CD4-positive, alpha-beta T cell (primary cell): ENCODE measurements at regions not wholly inside any gene's neighbourhood (a gene's known extent, or its start where the extent isn't known, plus 50 kb on each side); places are given as distances from the start of the nearest gene placed in this dataset.

Experiments
- ATAC-seq: fragments of 200-7000 bp; cut with Tn5 transposase; one replicate; pipeline ENCODE4 v1.10.0; 2022; ENCODE audit warnings: mild to moderate bottlenecking; ENCODE audit not compliant: poor library complexity
- CTCF ChIA-PET: fragments of 350-600 bp; sonication (Branson Sonifier 250); formaldehyde crosslinking; loops from one replicate; lab custom pipeline; 2021; ENCODE audit warnings: antibody characterized with exemption, inconsistent platforms; lab: Charles Lee
- POLR2A ChIA-PET: fragments of 350-600 bp; sonication (Branson Sonifier 250); formaldehyde crosslinking; loops from one replicate; lab custom pipeline; 2021; ENCODE audit warnings: antibody characterized with exemption, inconsistent platforms; lab: Charles Lee
- DNase-seq, 14 experiments: peaks; one replicate each; pipeline ENCODE4 v3.0.0-alpha.2; 2013 to 2020; ENCODE audit warnings: mixed read lengths in 2 of 14
- H3K27ac ChIP-seq, 2 donors: one replicate each; pipeline versions ENCODE4 v1.5.1 to v1.7.0; 2013; ENCODE audit warnings: low read length in 2 of 2, low read depth in 1 of 2, mild to moderate bottlenecking in 1 of 2
- H3K27me3 ChIP-seq, 2 experiments: 1 replicate in 1 of 2; 2 replicates in 1 of 2; pipeline versions ENCODE4 v1.6.1 to v1.7.0; 2013; ENCODE audit warnings: low read length in 2 of 2, control low read depth in 1 of 2, mild to moderate bottlenecking in 1 of 2, moderate library complexity in 1 of 2; ENCODE audit not compliant: insufficient read depth in 2 of 2, control insufficient read depth in 1 of 2
- H3K36me3 ChIP-seq: one replicate; pipeline ENCODE4 v1.6.1; 2013; ENCODE audit warnings: low read length, control low read depth; ENCODE audit not compliant: insufficient read depth
- H3K4me1 ChIP-seq: one replicate; pipeline ENCODE4 v1.6.1; 2013; ENCODE audit warnings: low read length, control low read depth; ENCODE audit not compliant: insufficient read depth
- H3K4me3 ChIP-seq: one replicate; pipeline ENCODE4 v1.5.1; 2013; ENCODE audit warnings: mild to moderate bottlenecking, low read length, moderate library complexity
- H3K9me3 ChIP-seq, 2 experiments: 1 replicate in 1 of 2; 2 replicates in 1 of 2; pipeline versions ENCODE4 v1.6.1 to v1.7.0; 2013; ENCODE audit warnings: low read length in 2 of 2, mild to moderate bottlenecking in 2 of 2, control low read depth in 1 of 2, moderate library complexity in 1 of 2; ENCODE audit not compliant: control insufficient read depth in 1 of 2, insufficient read depth in 1 of 2
- H3K27ac Mint-ChIP-seq: one replicate; pipeline ENCODE4 v1.8.0; 2020; ENCODE audit warnings: mixed read lengths
- H3K27me3 Mint-ChIP-seq: one replicate; pipeline ENCODE4 v1.8.0; 2021; ENCODE audit warnings: mixed read lengths
- H3K36me3 Mint-ChIP-seq: one replicate; pipeline ENCODE4 v1.8.0; 2021; ENCODE audit warnings: low read depth, mixed read lengths
- H3K4me1 Mint-ChIP-seq: one replicate; pipeline ENCODE4 v1.8.0; 2021; ENCODE audit warnings: low read depth, mixed read lengths
- H3K4me3 Mint-ChIP-seq: one replicate; pipeline ENCODE4 v1.8.0; 2020; ENCODE audit warnings: mild to moderate bottlenecking, mixed read lengths
- H3K9me3 Mint-ChIP-seq: one replicate; pipeline ENCODE4 v1.8.0; 2020; ENCODE audit warnings: mixed read lengths
- CTCF ChIP-seq: fragments of 200-600 bp; IDR thresholded peaks from one replicate; pipeline ENCODE4 v1.8.0; 2022; ENCODE audit warnings: antibody characterized with exemption, mild to moderate bottlenecking
- intact Hi-C, 2 experiments: fragments of 100-400 bp; cut with DNase I in 1 of 2; cut with micrococcal nuclease in 1 of 2; formaldehyde crosslinking; loops; one replicate each; pipeline versions ENCODE4 v1.15.1 to v1.9.0; 2023 to 2025; cut with DNase I, micrococcal nuclease

- ATAC-seq (no peak), DNase-seq (no peak)
- CTCF ChIA-PET, result no interaction called here
- TF ChIP-seq CTCF, result no peak
- Mint-ChIP-seq H3K4me3 (no peak overlapping the region), H3K9me3 (no peaks in the 10 kb centered on the region), H3K4me1 (no peaks in the 10 kb centered on the region), H3K36me3 (no peaks in the 10 kb centered on the region), H3K27me3 (peaks cover 15% of the 10 kb centered on the region), H3K27ac (no peak overlapping the region)
- H3K27ac ChIP-seq, result no peak overlapping the region
- no peak overlapping the region for H3K4me3 ChIP-seq
- H3K36me3 ChIP-seq, result no peaks in the 10 kb centered on the region
- intact Hi-C loops, result no loop called here
- H3K9me3 ChIP-seq, result no peaks in the 10 kb centered on the region
- H3K27me3 ChIP-seq, result peaks cover 4 to 9% of the 10 kb centered on the region in 2 experiments
- POLR2A ChIA-PET, result no interaction called here
- no peaks in the 10 kb centered on the region for H3K4me1 ChIP-seq
Measured at GRCh38 chr19:31014668-31015067, 334.6 kb downstream of the TSHZ3 start.

DNA sequence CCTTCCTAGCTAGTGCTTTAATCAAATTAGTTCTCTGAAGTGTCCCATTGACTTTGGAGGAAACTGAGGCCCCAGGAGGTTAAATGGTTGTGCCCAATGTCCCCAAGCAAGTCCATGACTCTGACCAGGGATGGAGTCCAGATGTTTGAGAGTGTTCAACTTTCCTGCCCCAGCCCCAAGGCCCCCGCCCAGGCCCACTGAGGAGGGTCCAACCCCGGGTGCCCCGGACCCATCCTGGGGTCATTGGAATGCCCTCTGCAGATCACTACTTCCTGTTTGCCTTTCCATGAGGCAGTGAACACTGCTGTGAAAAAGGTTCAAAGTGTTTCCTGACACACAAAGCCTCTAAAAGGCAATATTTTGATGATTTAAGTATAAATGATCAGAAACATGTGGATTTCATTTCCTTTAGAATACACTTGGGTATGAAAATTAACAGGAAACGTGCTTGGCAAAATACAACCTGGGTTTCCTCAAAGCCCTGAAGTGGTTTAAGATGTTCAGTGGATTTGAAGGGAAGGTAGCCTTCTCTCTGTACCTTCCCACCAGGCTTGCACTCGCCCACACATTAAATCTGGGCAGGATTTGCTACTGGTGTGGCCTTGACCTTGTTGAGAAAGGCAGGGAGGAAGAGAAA is 335.7 kb downstream of the TSHZ3 start:
- TF ChIP-seq CTCF, result no peak
- H3K36me3 ChIP-seq, result no peaks in the 10 kb centered on the region
- CTCF ChIA-PET, result no interaction called here
- H3K4me3 Mint-ChIP-seq, result no peak overlapping the region
- no peaks in the 10 kb centered on the region for H3K9me3 Mint-ChIP-seq
- no peak overlapping the region for H3K27ac Mint-ChIP-seq
- DNase-seq, result no peak
- H3K9me3 ChIP-seq, result no peaks in the 10 kb centered on the region
- no peak for ATAC-seq
- H3K27me3 Mint-ChIP-seq, result peaks cover 15% of the 10 kb centered on the region
- intact Hi-C loops, result no loop called here
- no peaks in the 10 kb centered on the region for H3K36me3 Mint-ChIP-seq
- H3K27ac ChIP-seq, result no peak overlapping the region
- POLR2A ChIA-PET, result no interaction called here
- H3K4me3 ChIP-seq, result no peak overlapping the region
- no peaks in the 10 kb centered on the region for H3K4me1 Mint-ChIP-seq
- peaks cover 4 to 5% of the 10 kb centered on the region in 2 experiments for H3K27me3 ChIP-seq
- H3K4me1 ChIP-seq, result no peaks in the 10 kb centered on the region

DNA sequence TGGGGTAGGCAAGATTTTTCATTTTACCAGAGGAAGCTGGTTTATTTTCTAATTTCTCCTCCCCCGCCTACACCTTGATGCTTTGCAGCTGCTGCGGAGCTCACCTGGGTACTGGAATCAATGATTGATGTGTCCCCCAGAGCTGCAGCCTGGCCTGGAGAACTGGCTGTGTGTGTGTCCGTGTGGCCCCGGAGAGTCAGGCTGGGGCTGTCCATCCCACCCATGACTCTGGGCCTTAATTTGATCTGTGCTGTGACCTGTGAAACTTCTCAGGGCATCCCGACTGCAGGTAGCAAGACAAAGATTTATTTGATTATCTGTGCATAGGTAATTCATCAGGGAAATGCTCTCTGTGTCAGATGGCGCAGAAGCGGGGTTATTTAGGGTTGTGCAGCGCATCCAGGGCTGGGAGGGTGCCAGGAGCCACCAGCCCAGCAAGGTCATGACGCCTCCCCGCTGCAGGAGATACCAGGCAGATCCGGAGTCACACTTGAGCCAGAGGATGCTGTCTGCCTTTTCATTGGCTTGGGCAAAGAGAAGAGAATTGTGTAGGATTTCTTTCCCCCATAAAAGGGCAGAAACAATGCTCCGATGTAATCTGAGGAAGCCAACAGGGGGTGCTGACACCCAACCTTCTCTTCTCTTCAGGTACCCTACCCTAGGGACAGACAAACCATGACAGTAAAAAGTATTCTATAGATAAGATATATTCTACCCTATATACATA is 346.6 kb downstream of the TSHZ3 start:
- Mint-ChIP-seq H3K4me3 (no peak overlapping the region), H3K27me3 (peaks cover 20% of the 10 kb centered on the region), H3K27ac (no peak overlapping the region), H3K9me3 (peaks cover 2% of the 10 kb centered on the region), H3K4me1 (no peaks in the 10 kb centered on the region), H3K36me3 (no peaks in the 10 kb centered on the region)
- intact Hi-C loops, result no loop called here
- H3K36me3 ChIP-seq, result no peaks in the 10 kb centered on the region
- H3K4me1 ChIP-seq, result no peaks in the 10 kb centered on the region
- H3K27ac ChIP-seq, result no peak overlapping the region
- no peak for DNase-seq
- no peak overlapping the region for H3K4me3 ChIP-seq
- H3K27me3 ChIP-seq, result peaks cover 0 to 3% of the 10 kb centered on the region in 2 experiments
- ATAC-seq, result no peak
- ChIA-PET POLR2A (no interaction called here), CTCF (no interaction called here)
- H3K9me3 ChIP-seq, result peaks cover 0 to 12% of the 10 kb centered on the region in 2 experiments
- TF ChIP-seq CTCF, result no peak
